ENCODE measurements at regions not wholly inside any gene's neighbourhood (a gene's known extent, or its start where the extent isn't known, plus 50 kb on each side); places are given as distances from the start of the nearest gene placed in this dataset.

DNA sequence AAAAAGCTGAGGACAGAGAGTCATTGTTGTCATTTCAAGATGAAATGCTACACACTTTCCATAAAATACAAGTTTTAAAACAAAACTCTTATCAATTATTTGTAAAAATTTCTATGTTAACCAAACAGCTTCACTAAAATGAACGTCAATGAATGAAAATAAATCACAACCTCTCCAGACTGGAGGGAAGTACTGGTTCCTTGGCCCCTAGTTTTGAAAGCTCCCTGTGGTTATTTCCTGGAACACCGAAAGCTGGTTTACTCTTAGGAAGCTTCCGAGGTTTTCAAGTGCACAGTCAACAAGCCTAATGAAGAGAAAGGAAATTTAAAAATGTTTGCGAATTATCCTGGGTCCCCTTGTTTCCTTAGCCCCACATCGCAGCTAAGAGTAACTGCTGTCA lies 191.1 kb upstream of the TTC29 start:
- Histone ChIP-seq H3K4me1 (ENCODE audit: control insufficient read depth, extremely low read depth, insufficient read depth, low read length) (no peaks in the 10 kb centered on the region), H3K4me2 (ENCODE audit: control insufficient read depth, extremely low read depth, insufficient read depth, low read depth, low read length) (no peak overlapping the region), H2AFZ (ENCODE audit: control insufficient read depth, low read length) (no peak overlapping the region), H3K36me3 (ENCODE audit: control insufficient read depth in 2 of 2, extremely low read depth in 1 of 2, insufficient read depth in 2 of 2, low read length in 2 of 2) (no peaks in the 10 kb centered on the region), H3K27me3 (ENCODE audit: control insufficient read depth, extremely low read depth, insufficient read depth, low read length) (peaks cover 3% of the 10 kb centered on the region), H3K9me1 (ENCODE audit: control insufficient read depth, extremely low read depth, insufficient read depth, low read length) (no peaks in the 10 kb centered on the region), H3K4me3 (ENCODE audit: control insufficient read depth in 2 of 3, extremely low read depth in 1 of 3, insufficient read depth in 2 of 3, low read depth in 1 of 3, low read length in 3 of 3) (no peak overlapping the region), H4K20me1 (ENCODE audit: control insufficient read depth, extremely low read depth, insufficient read depth, low read length) (no peaks in the 10 kb centered on the region), H3K9ac (ENCODE audit: control insufficient read depth, extremely low read depth, insufficient read depth, low read length) (no peak overlapping the region), H3K79me2 (ENCODE audit: control insufficient read depth, insufficient read depth, low read length) (no peaks in the 10 kb centered on the region), H3K9me3 (ENCODE audit: control insufficient read depth, low read depth, low read length) (no peaks in the 10 kb centered on the region), H3K27ac (ENCODE audit: control insufficient read depth, insufficient read depth, low read length) (no peak overlapping the region)
- TF ChIP-seq EZH2 (IDR thresholded peaks at IDR 0.05; ENCODE audit: low read length) = no peak
- TF ChIP-seq, protein P1, sequence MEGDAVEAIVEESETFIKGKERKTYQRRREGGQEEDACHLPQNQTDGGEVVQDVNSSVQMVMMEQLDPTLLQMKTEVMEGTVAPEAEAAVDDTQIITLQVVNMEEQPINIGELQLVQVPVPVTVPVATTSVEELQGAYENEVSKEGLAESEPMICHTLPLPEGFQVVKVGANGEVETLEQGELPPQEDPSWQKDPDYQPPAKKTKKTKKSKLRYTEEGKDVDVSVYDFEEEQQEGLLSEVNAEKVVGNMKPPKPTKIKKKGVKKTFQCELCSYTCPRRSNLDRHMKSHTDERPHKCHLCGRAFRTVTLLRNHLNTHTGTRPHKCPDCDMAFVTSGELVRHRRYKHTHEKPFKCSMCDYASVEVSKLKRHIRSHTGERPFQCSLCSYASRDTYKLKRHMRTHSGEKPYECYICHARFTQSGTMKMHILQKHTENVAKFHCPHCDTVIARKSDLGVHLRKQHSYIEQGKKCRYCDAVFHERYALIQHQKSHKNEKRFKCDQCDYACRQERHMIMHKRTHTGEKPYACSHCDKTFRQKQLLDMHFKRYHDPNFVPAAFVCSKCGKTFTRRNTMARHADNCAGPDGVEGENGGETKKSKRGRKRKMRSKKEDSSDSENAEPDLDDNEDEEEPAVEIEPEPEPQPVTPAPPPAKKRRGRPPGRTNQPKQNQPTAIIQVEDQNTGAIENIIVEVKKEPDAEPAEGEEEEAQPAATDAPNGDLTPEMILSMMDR (optimal IDR thresholded peaks at IDR 0.05 in 1 of 3, IDR thresholded peaks at IDR 0.05 in 1 of 3, conservative IDR thresholded peaks at IDR 0.05 in 1 of 3; ENCODE audit: extremely low read depth in 1 of 3, insufficient read depth in 2 of 3, low read length in 3 of 3) = no peak
- dilution Hi-C loops (cut with MboI; ENCODE audit: extremely low pct_ligation_motif_present, low sequenced_read_pairs) = no loop called here
- FAIRE-seq = no peak
- no peak for DNase-seq (ENCODE audit: low read depth, low spot score)

DNA sequence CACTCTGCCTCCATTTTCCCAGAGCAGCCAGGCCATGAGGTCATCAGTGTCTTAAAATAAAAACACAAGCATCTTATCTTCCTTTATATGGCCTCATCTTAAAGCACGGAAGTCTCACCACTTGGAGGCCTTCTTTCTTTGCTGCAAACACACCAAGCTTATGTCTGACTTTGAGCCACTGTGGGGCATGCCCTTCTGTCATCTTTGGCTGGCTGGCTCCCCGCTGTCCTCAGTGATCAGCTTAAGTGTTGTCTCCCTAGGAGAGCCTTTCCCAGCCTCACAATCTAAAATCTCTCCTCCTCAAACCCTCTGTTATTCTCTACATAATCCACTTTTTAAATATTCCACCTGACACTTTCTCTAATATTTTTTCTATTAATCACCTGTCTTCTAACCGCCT lies 191.6 kb upstream of the TTC29 start:
- peaks cover 3% of the 10 kb centered on the region for H3K27me3 ChIP-seq (ENCODE audit: control insufficient read depth, extremely low read depth, insufficient read depth, low read length)
- DNase-seq (ENCODE audit: low read depth, low spot score) (no peak), FAIRE-seq (no peak)
- dilution Hi-C loops (cut with MboI; ENCODE audit: extremely low pct_ligation_motif_present, low sequenced_read_pairs) = no loop called here
- H3K9ac ChIP-seq (ENCODE audit: control insufficient read depth, extremely low read depth, insufficient read depth, low read length) = no peak overlapping the region
- no peak overlapping the region for H3K27ac ChIP-seq (ENCODE audit: control insufficient read depth, insufficient read depth, low read length)
- no peaks in the 10 kb centered on the region for H3K9me1 ChIP-seq (ENCODE audit: control insufficient read depth, extremely low read depth, insufficient read depth, low read length)
- H2AFZ ChIP-seq (ENCODE audit: control insufficient read depth, low read length) = no peak overlapping the region
- TF ChIP-seq, protein P1 (optimal IDR thresholded peaks at IDR 0.05 in 1 of 3, IDR thresholded peaks at IDR 0.05 in 1 of 3, conservative IDR thresholded peaks at IDR 0.05 in 1 of 3; ENCODE audit: extremely low read depth in 1 of 3, insufficient read depth in 2 of 3, low read length in 3 of 3) = no peak
- no peak for TF ChIP-seq EZH2 (IDR thresholded peaks at IDR 0.05; ENCODE audit: low read length)
- no peaks in the 10 kb centered on the region for H3K9me3 ChIP-seq (ENCODE audit: control insufficient read depth, low read depth, low read length)
- no peaks in the 10 kb centered on the region for H3K36me3 ChIP-seq (ENCODE audit: control insufficient read depth in 2 of 2, extremely low read depth in 1 of 2, insufficient read depth in 2 of 2, low read length in 2 of 2)
- no peak overlapping the region for H3K4me3 ChIP-seq (ENCODE audit: control insufficient read depth in 2 of 3, extremely low read depth in 1 of 3, insufficient read depth in 2 of 3, low read depth in 1 of 3, low read length in 3 of 3)
- no peaks in the 10 kb centered on the region for H3K79me2 ChIP-seq (ENCODE audit: control insufficient read depth, insufficient read depth, low read length)
- no peaks in the 10 kb centered on the region for H3K4me1 ChIP-seq (ENCODE audit: control insufficient read depth, extremely low read depth, insufficient read depth, low read length)
- H4K20me1 ChIP-seq (ENCODE audit: control insufficient read depth, extremely low read depth, insufficient read depth, low read length) = no peaks in the 10 kb centered on the region
- no peak overlapping the region for H3K4me2 ChIP-seq (ENCODE audit: control insufficient read depth, extremely low read depth, insufficient read depth, low read depth, low read length)
